GM20000 (cell line): ENCODE measurements at regions not wholly inside any gene's neighbourhood (a gene's known extent, or its start where the extent isn't known, plus 50 kb on each side); places are given as distances from the start of the nearest gene placed in this dataset.

Experiments
- DNase-seq: peaks from one replicate; pipeline ENCODE4 v3.0.0; 2012; ENCODE audit warnings: low spot score
- TF ChIP-seq, protein P1 (sequence below): IDR thresholded peaks from 2 replicates; pipeline ENCODE4 v1.5.1; 2012; ENCODE audit warnings: mild to moderate bottlenecking, control low read depth; ENCODE audit errors: extremely low read depth, missing control alignments

GRCh38 chr1:195617106-195617505 lies 991.1 kb downstream of the KCNT2 start:
- DNase-seq, result no peak
- TF ChIP-seq, protein P1, sequence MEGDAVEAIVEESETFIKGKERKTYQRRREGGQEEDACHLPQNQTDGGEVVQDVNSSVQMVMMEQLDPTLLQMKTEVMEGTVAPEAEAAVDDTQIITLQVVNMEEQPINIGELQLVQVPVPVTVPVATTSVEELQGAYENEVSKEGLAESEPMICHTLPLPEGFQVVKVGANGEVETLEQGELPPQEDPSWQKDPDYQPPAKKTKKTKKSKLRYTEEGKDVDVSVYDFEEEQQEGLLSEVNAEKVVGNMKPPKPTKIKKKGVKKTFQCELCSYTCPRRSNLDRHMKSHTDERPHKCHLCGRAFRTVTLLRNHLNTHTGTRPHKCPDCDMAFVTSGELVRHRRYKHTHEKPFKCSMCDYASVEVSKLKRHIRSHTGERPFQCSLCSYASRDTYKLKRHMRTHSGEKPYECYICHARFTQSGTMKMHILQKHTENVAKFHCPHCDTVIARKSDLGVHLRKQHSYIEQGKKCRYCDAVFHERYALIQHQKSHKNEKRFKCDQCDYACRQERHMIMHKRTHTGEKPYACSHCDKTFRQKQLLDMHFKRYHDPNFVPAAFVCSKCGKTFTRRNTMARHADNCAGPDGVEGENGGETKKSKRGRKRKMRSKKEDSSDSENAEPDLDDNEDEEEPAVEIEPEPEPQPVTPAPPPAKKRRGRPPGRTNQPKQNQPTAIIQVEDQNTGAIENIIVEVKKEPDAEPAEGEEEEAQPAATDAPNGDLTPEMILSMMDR, result no peak

DNA sequence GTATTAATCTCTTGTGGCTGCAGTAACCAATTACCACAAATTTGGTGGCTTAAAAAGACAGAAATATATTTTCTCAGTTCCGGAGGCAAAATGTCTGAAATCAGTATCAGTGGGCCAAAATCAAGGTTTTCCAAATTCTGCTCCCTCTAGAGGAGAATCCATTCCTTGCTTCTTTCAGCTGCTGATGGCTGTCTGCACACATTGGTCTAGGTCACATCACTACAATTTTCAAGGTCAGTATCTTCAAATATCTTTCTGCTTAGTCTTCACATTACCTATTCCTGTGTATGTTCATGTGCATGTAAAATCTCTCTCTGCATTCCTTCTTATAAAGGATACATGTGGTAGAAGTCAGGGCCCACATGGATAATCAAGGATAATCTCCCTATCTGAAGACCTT lies 999.4 kb downstream of the KCNT2 start:
- TF ChIP-seq, protein P1, result no peak

DNA sequence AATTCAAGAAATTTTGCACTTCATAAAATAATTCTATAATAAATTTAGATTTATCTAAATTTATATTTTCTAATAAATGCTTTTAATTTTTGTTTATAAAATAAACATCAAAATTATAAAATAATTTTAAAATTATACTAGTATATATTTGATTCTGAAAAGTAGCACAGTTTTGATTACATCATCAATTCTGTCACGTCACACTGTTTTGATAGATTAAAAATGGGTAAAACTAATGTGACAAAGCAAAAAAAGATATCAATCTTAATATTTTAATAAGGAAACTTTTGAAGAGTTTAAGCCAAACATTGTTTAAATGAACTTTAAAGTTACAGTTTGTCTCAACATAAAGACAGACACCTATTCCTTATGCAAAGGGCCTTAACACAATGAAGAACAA lies 1001.8 kb downstream of the KCNT2 start:
- TF ChIP-seq, protein P1, result no peak
- no peak for DNase-seq

More for the DNA sequence above, 999.4 kb downstream of the KCNT2 start:
- no peak for DNase-seq

DNA sequence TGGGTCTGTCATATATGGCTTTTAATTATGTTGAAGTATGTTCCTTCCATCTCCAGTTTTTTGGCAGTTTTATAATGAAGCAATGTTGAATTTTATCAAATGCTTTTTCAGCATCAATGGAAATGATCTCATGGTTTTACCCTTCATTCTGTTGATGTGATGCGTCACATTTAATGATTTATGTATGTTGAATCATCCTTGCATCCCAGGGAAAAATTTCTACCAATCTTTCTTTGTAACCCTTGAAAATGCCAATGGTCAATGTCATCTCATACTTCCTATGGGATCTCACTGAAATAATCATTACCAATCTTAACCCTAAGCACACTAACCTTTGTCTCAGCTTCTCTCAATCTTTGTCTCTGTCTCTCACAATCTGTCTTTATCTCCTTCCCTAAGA lies 1004.0 kb downstream of the KCNT2 start:
- TF ChIP-seq, protein P1, result no peak
- DNase-seq, result no peak

DNA sequence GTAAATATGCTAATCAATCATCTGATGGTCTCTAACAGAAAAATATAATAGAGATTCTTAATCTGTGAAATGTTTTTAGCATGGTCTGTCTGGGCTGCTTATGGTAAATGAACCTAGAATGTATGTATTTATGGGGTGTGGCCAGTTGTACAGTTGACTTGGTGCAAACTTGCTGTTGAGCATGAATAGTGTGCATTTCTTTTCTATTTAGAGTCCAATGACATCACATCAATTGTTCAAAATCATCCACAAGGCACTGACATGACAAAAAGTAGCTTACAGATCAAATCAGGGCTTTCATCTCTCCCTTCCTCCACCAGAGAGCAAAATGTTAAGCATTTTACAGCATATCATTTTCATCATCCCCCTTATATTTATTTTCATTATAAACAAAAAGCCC lies 1010.3 kb downstream of the KCNT2 start:
- TF ChIP-seq, protein P1, result no peak

DNA sequence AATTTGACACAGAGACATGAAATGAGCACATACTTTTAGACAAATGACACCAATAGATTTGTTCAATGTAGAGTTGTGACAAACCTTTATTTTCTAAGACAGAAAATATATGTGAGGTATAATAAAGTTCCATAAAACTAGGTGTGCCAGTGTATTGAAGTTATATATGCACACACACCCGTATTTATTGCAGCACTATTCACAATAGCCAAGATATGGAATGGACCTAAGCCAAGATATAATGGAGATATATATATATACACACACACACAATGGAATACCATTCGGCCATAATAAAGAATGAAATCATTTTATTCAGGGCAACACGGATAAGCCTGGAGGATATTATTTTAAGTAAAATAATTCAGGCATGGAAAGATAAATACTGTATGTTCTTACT lies 1013.5 kb downstream of the KCNT2 start:
- no peak for DNase-seq
- TF ChIP-seq, protein P1, result no peak

More for the DNA sequence above, 1010.3 kb downstream of the KCNT2 start:
- no peak for DNase-seq

GRCh38 chr1:195594322-195594721 lies 1013.9 kb downstream of the KCNT2 start:
- DNase-seq, result no peak
- TF ChIP-seq, protein P1, result no peak
